SH-SY5Y (cell line): ENCODE measurements at regions not wholly inside any gene's neighbourhood (a gene's known extent, or its start where the extent isn't known, plus 50 kb on each side); places are given as distances from the start of the nearest gene placed in this dataset.

Experiments used
- GATA2 ChIP-seq: IDR thresholded peaks from 2 replicates; pipeline ENCODE4 v1.6.1; 2011; ENCODE audit warnings: mild to moderate bottlenecking, low read depth, low read length
- GATA3 ChIP-seq: IDR thresholded peaks from 2 replicates; pipeline ENCODE4 v1.6.1; 2011; ENCODE audit warnings: low read depth, mild to moderate bottlenecking, low read length, moderate library complexity

GRCh38 chr15:31217566-31218270 is 108.9 kb upstream of the KLF13 start:
- TF ChIP-seq GATA2 (no peak), GATA3 (no peak)

GRCh38 chr15:31219221-31219620 is 107.4 kb upstream of the KLF13 start:
- TF ChIP-seq GATA3, result no peak
- no peak for TF ChIP-seq GATA2

GRCh38 chr15:31221936-31222515 is 104.6 kb upstream of the KLF13 start:
- TF ChIP-seq GATA2 (no peak), GATA3 (no peak)

- TF ChIP-seq GATA3 (no peak), GATA2 (no peak)
Observed at GRCh38 chr15:31222773-31223341, 103.8 kb upstream of the KLF13 start.

GRCh38 chr15:31223478-31224350 is 102.9 kb upstream of the KLF13 start:
- TF ChIP-seq GATA2 (no peak), GATA3 (no peak)

- TF ChIP-seq GATA2 (no peak), GATA3 (no peak)
Observed at GRCh38 chr15:31225356-31225955, 101.2 kb upstream of the KLF13 start.

GRCh38 chr15:31226021-31226420 is 100.6 kb upstream of the KLF13 start:
- TF ChIP-seq GATA3 (no peak), GATA2 (no peak)

- TF ChIP-seq GATA3 (no peak), GATA2 (no peak)
Observed at GRCh38 chr15:31227235-31227634, 99.4 kb upstream of the KLF13 start.

GRCh38 chr15:31228011-31228484 is 98.6 kb upstream of the KLF13 start:
- no peak for TF ChIP-seq GATA3
- TF ChIP-seq GATA2, result no peak

GRCh38 chr15:31228980-31229826 is 97.4 kb upstream of the KLF13 start:
- TF ChIP-seq GATA3 (no peak), GATA2 (no peak)

- no peak for TF ChIP-seq GATA2
- TF ChIP-seq GATA3, result no peak
Observed at GRCh38 chr15:31230630-31231485, 95.8 kb upstream of the KLF13 start.

- TF ChIP-seq GATA2 (no peak), GATA3 (no peak)
Observed at GRCh38 chr15:31234815-31235214, 91.8 kb upstream of the KLF13 start.
